Stomach (tissue), 4 donors: ENCODE measurements at regions not wholly inside any gene's neighbourhood (a gene's known extent, or its start where the extent isn't known, plus 50 kb on each side); places are given as distances from the start of the nearest gene placed in this dataset.

Experiments used
- EP300 ChIP-seq: sonication (generic); formaldehyde crosslinking; IDR thresholded peaks from one replicate; pipeline ENCODE4 v1.6.1; 2017; ENCODE audit warnings: antibody characterized with exemption
- POLR2A ChIP-seq, 4 donors: fragments of 450-650 bp; IDR thresholded peaks; one replicate each; pipeline ENCODE4 v1.6.1; 2016; ENCODE audit warnings: antibody characterized with exemption in 4 of 4, control low read depth in 2 of 4, mild to moderate bottlenecking in 1 of 4, moderate library complexity in 1 of 4
- TF ChIP-seq, protein P1 (sequence below), 7 experiments: fragments of 450-650 bp in 4 of 7; fragments of 200-600 bp in 3 of 7; sonication (generic) in 3 of 7; IDR thresholded peaks; one replicate each; pipeline ENCODE4 v1.5.1; 2016 to 2019; ENCODE audit warnings: antibody characterized with exemption in 7 of 7, control low read depth in 2 of 7, mild to moderate bottlenecking in 1 of 7

DNA sequence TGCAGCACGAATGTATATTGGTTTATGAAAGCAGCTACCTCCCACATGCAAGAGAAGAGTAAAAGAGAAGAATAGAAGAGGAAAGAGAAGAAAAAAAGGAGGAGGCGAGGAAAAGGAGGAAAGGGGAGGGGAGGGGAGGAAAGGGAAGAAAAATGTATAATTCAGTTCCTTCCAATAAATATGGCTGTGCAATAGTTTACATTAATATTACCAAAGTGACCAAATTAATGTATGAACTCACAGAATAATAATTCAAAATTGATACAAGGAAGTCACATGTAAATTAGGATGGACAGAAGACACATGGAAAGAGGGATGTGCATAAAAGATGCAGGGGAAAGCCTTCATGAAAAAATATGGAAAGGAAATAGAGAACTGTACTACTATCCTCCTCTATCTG, 172.5 kb downstream of the SLC38A4 start:
- TF ChIP-seq EP300 (no peak), POLR2A (IDR thresholded peaks at IDR 0.05) (no peak)
- TF ChIP-seq, protein P1, sequence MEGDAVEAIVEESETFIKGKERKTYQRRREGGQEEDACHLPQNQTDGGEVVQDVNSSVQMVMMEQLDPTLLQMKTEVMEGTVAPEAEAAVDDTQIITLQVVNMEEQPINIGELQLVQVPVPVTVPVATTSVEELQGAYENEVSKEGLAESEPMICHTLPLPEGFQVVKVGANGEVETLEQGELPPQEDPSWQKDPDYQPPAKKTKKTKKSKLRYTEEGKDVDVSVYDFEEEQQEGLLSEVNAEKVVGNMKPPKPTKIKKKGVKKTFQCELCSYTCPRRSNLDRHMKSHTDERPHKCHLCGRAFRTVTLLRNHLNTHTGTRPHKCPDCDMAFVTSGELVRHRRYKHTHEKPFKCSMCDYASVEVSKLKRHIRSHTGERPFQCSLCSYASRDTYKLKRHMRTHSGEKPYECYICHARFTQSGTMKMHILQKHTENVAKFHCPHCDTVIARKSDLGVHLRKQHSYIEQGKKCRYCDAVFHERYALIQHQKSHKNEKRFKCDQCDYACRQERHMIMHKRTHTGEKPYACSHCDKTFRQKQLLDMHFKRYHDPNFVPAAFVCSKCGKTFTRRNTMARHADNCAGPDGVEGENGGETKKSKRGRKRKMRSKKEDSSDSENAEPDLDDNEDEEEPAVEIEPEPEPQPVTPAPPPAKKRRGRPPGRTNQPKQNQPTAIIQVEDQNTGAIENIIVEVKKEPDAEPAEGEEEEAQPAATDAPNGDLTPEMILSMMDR (IDR thresholded peaks at IDR 0.05) = no peak
